ENCODE measurements at regions not wholly inside any gene's neighbourhood (a gene's known extent, or its start where the extent isn't known, plus 50 kb on each side); places are given as distances from the start of the nearest gene placed in this dataset.

- no peak for TF ChIP-seq ATF2 (IDR thresholded peaks at IDR 0.05; ENCODE audit: low read length)
- no peak for TF ChIP-seq FOXK2 (IDR thresholded peaks at IDR 0.05)
- TF ChIP-seq CUX1 (IDR thresholded peaks at IDR 0.05; ENCODE audit: insufficient replicate concordance, low read depth, low read length), result no peak
- no peak for TF ChIP-seq PML (IDR thresholded peaks at IDR 0.05; ENCODE audit: low read length)
These were observed 1156.7 kb upstream of the CDH8 start (continued) for GRCh38 chr16:63192980-63193379.

- H3K79me2 ChIP-seq (ENCODE audit: control insufficient read depth, insufficient read depth, low read length), result no peaks in the 10 kb centered on the region
- no TSS peak for BruUV-seq (replicated peaks)
- H3K36me3 ChIP-seq (ENCODE audit: control insufficient read depth in 2 of 2, insufficient read depth in 2 of 2, low read length in 1 of 2), result no peaks in the 10 kb centered on the region
- no peak for DNase-seq (ENCODE audit: low read depth, low spot score)
- H3K9me3 ChIP-seq (replicated peaks; ENCODE audit: control insufficient read depth, insufficient read depth, low read length), result no peaks in the 10 kb centered on the region
- no peak overlapping the region for H3K27ac ChIP-seq (ENCODE audit: control insufficient read depth, insufficient read depth)
- no peaks in the 10 kb centered on the region for H3K27me3 ChIP-seq (replicated peaks in 1 of 2; ENCODE audit: control insufficient read depth in 2 of 2, insufficient read depth in 2 of 2, low read length in 1 of 2)
- CTCF ChIA-PET, result no interaction called here
- no peaks in the 10 kb centered on the region for H3K4me1 ChIP-seq (ENCODE audit: control insufficient read depth, insufficient read depth, low read length)
- 28% methylated on average over 7 of the region's 7 CpGs for WGBS (ENCODE audit: insufficient coverage, insufficient replicate concordance, low lambda C conversion rate, missing lambda C conversion rate)
- in situ Hi-C loops (cut with MboI) (no loop called here), intact Hi-C loops (cut with micrococcal nuclease; ENCODE audit: unreplicated experiment) (no loop called here)
- H4K20me1 ChIP-seq (ENCODE audit: control insufficient read depth, insufficient read depth), result no peaks in the 10 kb centered on the region
- H3K4me2 ChIP-seq (ENCODE audit: control insufficient read depth, insufficient read depth), result no peak overlapping the region
- H3K4me3 ChIP-seq, result no peak overlapping the region
- no peak for ATAC-seq
- no peak overlapping the region for H2AFZ ChIP-seq (ENCODE audit: control insufficient read depth, low read depth, low read length)
- H3K9ac ChIP-seq (ENCODE audit: control insufficient read depth, insufficient read depth, low read length), result no peak overlapping the region
- SMC1A ChIA-PET (ENCODE audit: uncharacterized antibody, unreplicated experiment), result interaction anchor here (0.9 to 1.3 kb wide), 2 partner anchors 15 kb away, joined by 3 read pairs; no protein-coding TSS in a partner anchor
- no peak for FAIRE-seq
- RAD21 ChIA-PET (ENCODE audit: unreplicated experiment), result no interaction called here
- POLR2A ChIA-PET, result no interaction called here
- no peak for TF ChIP-seq POU2F2 (IDR thresholded peaks at IDR 0.05; ENCODE audit: borderline replicate concordance, low read depth, low read length)
- no peak for TF ChIP-seq POLR2A (IDR thresholded peaks at IDR 0.05; ENCODE audit: low read depth, low read length)
- no peak for TF ChIP-seq SMAD5 (IDR thresholded peaks at IDR 0.05; ENCODE audit: low read depth)
- TF ChIP-seq NFIC (IDR thresholded peaks at IDR 0.05; ENCODE audit: low read depth, low read length), result no peak
- TF ChIP-seq IRF4 (IDR thresholded peaks at IDR 0.05; ENCODE audit: low read depth, low read length), result no peak
- no peak for TF ChIP-seq ZBTB11 (CRISPR knock-in tag; IDR thresholded peaks at IDR 0.05)
- TF ChIP-seq KAT2A (conservative IDR thresholded peaks at IDR 0.05; ENCODE audit: control insufficient read depth, low read depth, low read length), result no peak
- no peak for TF ChIP-seq STAT1 (conservative IDR thresholded peaks at IDR 0.05)
- no peak for TF ChIP-seq YY1 (IDR thresholded peaks at IDR 0.05; ENCODE audit: low read depth, low read length)
- no peak for TF ChIP-seq MEF2A (IDR thresholded peaks at IDR 0.05; ENCODE audit: insufficient read depth, low read depth, low read length)
These were observed 1152.0 kb upstream of the CDH8 start for GRCh38 chr16:63188086-63188771.
